RCC 7860 (cell line): ENCODE measurements at regions not wholly inside any gene's neighbourhood (a gene's known extent, or its start where the extent isn't known, plus 50 kb on each side); places are given as distances from the start of the nearest gene placed in this dataset.

Source experiments
- DNase-seq: peaks from one replicate; pipeline ENCODE4 v3.0.0-alpha.2; 2015; ENCODE audit warnings: low spot score
- FAIRE-seq: peaks from 2 replicates; lab custom pipeline; 2012; peaks lifted over from hg19 to GRCh38; lab: Jason Lieb, UNC

DNA sequence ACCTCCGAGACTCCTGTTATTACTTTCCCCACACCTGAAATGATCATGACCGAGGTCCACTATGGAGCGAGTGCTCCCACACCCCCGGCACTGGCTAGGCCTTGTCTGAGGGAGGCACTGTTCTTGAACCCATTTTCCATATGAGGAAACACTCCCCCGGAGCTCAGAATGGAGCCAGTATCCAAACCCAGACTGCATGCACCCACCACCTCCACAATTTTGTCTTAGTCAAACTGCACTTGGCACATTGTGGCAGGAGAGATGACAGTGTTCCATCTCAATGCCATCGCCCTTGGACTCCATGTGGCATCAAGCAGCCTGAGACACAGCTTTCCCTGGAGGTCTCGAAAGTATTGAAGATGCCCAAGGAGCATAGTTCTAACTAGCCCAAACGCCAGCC is 154.1 kb downstream of the NUP210 start:
- no peak for FAIRE-seq

DNA sequence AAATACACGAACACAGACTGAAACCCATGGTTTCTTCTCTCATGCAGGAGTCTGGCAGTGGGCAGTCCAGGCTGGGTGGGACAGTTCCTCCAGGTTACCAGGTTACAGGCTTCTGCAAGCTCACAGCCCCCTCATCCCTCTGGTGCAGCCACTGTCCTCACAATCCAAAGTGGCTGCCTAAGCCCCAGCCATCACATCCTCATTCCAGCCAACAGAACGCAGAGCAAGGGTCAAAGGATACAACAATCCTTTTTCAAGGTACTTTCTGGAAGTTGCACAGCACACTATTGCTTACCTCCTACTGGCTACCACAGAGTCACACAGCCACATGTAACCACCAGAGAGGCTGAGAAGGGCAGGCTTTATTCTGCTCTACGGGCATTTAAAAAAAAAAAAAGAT is 154.6 kb downstream of the NUP210 start:
- DNase-seq (no peak), FAIRE-seq (no peak)

More for the DNA sequence above, 154.1 kb downstream of the NUP210 start:
- DNase-seq: no peak

DNA sequence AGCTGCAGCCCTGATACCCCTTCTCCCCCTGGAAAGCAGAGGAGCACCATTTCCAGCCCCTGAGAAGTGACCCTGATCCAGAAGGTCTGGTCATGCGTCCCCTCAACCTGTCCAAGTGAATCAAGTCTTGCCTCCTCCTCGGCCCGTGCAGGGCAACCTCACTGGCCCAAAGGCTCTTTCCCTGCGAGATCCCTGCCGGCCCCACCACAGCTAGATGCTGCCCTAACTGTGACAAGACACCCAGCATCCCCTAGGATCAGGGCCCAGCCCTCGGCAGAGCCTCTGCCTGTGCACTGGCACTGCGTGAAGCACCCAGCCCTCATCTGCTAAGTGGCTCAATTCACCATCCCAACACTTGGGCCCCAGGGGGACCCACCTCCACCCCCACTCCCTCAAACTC is 155.1 kb downstream of the NUP210 start:
- no peak for DNase-seq
- no peak for FAIRE-seq

DNA sequence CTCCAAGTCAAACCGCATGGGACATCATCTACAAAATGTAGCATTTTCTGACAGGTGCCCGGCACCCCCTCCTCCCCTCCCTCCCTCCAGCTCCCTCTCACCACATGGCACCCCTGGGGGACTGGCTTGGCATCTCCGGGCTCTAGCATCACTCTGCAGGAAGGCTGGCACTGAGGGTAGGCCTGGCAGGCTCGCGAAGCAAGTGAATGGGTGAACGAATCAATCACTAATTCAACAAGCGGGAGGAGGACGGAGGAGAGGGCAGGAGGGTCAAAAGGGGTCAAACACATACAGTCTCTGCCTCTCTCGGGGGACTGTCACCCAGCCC is 155.7 kb downstream of the NUP210 start:
- no peak for FAIRE-seq
- DNase-seq: no peak

DNA sequence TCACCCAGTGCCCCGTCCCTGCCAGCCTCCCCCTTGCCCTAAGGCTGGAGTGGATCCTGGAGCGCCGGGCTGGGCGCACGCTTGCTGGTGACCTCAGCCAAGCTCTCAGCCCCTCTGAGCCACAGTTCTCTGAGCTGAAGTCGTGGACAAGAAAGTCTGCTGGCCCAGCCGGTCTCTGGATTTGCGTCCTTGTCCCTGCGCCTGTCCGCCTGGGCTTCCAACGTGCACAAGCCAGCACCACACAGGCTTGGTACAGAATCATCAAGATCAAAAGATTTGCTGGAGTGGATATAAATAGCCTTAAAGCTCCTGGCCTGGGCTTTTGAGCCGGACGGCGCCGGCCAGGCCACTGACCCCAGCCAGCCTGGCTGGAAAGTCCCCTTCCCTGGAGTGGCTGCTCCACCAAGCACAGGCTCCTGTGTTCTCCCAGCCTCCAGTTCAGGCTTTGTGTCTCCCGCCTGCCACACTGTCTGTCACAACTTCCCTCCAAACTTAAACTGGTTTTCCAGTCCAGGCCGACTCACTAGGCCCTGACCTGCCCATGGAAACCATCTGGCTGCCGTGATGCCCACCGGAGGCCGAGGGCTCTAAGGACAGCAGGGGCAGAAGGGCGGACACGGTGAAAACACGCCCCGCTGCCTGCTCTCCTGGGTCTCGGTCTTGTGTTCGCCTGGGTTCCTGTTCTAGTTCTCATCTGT is 156.2 kb downstream of the NUP210 start:
- FAIRE-seq (no peak), DNase-seq (peak; percentile 7)

DNA sequence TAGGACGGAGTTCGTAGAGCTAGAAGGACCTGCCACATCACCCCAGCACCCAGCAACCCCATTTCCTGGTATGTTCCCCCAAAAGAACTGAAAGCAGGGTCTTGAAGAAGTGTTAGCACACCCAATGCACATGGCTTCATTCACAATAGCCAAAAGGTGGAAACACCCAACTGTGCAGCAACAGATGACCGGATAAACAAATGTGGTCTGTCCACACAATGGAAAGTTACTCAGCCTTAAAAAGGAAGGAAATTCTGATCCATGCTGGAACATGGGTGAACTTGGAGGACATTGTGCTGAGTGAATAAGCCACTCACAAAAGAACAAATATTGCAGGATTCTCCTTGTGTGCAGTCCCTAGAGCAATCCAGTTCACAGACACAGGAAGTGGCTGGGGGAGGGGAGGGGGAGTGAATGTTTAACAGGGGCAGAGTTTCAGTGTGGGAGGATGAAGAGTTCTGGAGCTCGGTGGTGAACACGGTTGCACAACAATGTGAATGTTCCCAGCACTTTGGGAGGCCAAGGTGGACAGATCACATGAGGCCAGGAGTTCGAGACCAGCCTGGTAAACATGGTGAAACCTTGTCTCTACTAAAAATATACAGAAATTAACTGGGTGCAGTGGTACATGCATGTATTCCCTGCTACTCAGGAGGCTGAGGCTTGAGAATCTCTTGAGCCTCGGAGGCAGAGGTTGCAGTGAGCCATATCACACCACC is 157.5 kb downstream of the NUP210 start:
- FAIRE-seq: no peak

DNA sequence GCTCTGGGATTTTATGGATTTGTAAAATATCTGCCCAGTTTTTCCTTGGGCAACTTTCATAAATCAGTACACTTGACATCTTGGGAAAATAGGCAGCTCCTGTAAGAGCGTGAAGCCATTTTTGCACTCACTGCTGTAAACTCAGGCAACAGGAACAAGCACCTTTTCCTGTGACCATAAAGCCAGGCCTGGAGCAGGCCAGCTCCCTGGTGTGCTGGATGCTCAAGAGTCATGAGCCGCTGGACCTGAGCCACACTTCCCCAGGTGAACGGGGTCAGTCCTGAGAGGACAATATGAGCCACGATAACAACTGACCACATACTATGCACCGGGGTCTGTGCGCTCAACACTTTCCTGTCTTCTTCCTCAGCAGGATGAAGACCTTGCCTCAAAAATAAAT is 158.2 kb downstream of the NUP210 start:
- FAIRE-seq (no peak), DNase-seq (no peak)

More for the DNA sequence above, 157.5 kb downstream of the NUP210 start:
- DNase-seq: peak; percentile 52

DNA sequence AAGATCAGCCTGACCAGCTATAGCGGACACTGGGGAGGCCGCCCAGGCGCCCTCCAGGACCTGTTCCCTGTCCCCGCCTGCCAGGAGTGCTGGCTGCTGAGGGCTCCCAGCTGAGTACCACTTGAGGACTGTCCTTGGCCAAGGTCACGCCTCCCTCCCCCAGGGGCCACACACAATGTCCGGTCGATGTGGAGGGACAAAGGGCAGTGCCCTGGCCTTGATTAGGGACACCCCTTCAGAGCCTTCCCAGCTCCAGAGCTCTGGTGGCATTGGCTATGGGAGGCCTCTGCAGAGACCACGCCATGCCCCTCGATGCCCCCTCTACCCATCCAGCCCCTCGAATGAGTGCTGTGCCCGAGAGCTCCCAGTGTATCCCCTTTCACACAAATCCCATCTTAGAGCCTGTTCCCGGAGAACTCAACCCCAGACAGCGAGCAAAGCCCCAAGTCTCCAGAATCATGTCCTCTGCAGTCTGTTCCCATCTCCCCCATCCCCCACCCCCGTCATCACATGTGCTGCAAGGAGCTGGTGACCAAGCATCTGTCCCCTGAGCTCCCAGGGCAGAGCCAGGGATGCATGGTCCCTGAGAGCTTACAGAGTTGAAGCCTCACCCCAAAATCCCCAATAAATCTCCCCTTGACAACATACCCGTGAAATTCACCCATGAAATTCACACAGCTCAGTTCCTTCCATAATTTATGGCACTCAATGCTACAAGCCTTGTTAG is 158.9 kb downstream of the NUP210 start:
- no peak for DNase-seq
- FAIRE-seq: no peak

DNA sequence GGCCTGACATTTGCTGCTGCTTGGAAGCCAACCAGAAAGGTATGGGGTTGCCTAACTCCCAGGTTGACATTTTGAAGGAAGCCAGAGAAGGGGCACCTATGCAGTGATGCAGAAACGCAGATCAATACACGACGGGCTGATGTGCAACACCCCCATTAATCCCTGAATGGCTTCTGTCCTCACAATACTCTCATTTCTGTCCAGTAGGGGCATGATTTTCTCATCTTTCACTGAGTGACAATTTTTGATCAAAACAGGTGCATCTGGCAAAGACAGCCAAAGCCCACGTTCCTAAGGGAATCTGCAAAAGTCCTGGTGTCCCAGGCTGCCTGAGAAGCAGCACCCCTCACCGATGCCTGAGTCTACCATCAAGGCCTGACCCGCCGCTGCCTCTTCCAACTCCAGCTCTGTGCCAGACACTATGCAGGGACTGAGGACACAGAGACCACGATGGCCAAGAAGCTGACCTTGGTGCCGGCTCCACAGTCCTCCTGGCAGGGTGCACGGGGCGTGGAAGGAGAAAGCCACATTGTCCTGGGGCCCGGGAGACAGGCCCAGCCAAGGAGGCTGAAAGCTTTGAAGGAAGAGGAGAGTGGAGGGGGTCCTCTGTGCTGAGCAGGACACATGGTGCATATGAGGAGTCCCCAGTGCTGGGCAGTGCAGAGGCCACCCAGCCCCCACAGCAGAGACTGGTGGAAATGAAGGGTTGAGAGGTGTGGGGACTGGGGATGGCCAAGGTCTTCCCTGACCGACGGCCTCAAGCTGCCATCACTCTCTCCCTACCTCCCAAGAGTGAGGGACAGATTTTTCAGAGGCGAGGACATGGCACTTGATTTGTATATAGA is 159.6 kb downstream of the NUP210 start:
- DNase-seq (no peak), FAIRE-seq (no peak)

DNA sequence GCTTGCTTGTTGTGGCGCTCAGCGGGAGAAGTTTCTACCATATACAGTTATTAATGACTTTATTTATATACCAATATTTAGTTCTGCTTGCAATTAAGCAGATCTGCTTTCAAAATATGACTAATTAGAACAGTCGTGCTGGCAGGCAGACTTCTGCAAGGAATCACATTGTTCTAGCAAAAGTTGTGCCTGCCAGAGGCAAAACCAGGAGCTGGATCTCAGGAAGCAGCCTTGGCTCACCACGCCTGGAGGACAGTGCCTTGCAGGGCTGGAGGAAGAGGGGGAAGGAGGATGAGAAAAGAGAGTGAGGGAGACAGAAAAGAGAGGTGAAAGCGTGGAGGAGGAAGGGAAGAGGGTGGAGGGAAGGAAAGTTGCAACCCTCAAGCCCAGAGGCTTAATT is 160.3 kb downstream of the NUP210 start:
- no peak for DNase-seq
- FAIRE-seq: no peak

DNA sequence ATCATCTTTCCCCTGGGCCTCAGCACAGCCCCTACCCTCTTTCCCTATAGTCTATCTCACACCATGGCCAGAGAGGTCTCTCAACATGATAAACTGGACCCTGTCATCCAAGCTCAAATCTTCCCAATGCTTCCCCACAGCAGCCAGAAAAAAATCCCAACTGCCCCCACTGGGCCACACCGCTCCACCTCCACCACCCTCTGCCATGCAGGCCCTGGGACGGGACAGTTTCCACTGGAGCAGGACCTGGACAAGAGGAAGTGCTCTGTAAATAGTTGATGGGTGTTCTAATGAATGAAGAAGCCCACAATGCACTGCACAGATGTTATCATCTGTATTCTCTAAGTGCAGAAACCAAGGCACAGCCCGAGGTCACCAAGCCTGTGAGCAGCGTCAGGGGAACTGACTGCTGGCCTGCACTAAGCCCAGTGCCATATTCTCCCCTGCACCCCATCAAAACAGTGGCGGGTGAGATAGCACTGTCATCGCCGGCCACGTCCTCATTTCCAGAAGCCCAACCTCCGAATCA is 161.1 kb downstream of the NUP210 start:
- FAIRE-seq (no peak), DNase-seq (no peak)

DNA sequence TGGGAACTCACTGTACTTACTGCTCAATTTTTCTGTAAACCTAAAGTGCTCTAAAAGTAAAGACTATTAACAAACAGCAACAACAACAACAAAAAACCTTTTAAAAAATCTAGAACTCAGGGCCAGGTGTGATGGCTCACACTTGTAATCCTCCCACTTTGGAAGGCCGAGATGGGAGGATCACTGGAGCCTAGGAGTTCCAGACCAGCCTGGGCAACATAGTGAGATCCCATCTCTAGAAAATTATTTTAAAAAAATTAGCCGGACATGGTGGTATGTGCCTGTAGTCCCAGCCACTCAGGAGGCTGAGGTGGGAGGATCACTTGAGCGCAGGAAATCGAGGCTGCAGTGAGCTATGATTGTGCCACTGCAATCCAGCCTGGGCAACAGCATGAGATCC is 161.8 kb downstream of the NUP210 start:
- DNase-seq (no peak), FAIRE-seq (no peak)

DNA sequence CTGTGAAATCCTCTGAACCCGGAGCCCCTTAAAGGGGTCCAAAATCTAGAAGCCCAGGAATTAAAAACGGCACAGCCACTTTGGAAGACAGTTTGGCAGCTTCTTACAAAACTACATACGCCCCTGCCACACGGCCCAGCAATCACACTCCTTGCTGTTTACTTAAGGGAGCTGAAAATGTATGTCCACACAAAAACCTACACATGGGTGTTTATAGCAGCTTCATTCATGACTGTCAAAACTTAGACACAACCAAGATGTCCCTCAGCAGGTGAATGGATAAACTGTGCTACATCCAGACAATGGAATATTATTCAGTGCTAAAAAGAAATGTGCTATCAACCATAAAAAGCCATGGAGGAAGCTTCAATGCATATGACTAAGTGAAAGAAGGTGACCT is 162.5 kb downstream of the NUP210 start:
- no peak for FAIRE-seq
- DNase-seq: no peak

DNA sequence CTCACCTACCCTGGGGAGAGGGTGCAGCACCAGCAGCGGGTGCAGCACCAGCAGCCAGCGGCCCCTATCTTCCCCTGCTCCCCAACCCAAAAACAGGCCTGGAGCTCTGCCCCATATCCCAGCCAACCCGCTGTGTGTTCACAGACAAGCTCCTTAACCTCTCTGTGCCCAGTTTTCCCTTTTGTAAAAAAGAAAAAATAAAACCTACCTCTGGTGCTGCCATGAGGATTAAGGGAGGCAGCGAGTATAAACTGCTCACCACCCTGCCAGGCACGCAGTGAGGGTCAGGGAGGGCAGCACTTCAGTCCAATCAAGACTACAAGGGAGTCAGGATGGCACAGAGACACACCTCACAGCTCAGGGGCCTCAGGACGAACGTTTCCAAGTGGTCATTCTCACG is 163.3 kb downstream of the NUP210 start:
- DNase-seq (no peak), FAIRE-seq (no peak)

DNA sequence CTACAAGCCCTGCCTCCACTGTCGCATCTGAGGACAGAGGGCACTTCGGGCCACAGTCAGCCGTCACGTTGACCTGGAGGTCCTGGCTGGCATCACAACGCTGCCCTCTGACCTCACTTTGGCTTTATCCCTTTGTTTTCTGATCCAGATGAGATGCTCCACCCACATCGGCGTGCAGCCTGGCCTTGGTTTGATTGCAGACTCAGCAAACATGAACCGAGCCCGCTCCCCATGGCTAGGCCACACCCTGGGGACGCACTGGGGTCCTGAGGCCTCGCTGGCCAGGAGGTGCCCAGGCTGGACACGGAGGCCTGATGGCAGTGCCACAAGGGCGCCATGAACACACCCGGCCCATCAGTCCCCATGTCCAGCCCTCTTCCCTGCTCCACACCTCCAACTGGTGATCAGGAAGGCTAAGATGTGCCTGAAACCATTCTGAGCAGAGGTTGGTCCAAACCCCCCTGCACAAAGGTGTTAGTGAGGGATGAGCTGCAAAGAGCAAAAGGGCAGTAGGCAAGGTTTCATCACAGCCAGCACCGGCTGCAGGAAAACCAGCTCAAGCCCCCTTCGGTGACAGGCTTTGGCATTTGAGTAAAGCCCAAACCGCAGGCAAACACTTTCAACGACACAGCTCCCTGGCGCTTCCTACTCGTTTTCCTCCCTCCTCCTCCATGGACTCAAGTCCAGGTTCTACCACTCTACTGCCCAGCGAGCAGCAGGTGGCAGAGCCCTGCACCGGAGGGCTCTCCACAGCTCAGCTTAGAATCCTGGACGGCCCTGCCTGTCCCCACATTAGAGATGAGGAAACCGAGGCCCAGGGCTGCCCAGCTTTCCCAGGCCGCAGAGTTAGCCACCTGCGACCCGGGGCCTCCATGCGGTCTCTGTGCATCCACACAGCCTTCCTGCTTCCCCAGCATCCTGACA is 165.8 kb downstream of the NUP210 start:
- DNase-seq (no peak), FAIRE-seq (no peak)

DNA sequence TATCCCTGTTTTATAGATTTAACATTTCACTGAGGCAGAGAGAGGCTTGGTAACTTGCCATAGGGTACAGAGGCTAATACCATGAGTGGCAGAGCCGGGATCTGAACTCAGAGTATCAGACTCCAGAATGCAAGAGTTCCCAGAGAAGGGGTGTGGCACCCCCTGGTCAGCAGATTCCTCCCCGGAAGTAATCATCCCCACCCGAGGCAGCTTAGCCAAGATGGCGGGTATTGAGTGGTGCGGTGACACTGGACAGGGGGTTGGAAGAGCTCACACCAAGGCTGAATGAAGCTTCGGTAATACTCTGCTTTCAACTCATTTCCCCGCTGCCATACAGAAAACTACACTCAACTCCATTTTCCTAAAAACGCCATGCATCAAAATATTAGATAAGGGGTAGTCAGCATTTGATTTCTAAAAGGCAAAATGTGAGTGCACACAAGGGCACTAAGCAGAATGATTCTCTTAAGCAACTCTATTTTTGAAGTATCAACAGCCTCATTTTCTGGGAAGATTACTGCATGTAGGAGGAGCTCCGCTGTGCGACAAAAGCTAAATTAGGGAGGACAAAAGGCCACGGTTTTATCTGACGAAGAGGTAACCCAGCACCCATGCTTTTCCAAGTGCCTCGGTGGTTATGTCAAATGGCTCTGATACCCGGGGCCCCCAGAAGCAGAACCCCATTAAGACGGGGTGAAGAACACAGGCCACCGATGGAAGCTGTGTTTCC is 166.7 kb downstream of the NUP210 start:
- no peak for DNase-seq
- no peak for FAIRE-seq

DNA sequence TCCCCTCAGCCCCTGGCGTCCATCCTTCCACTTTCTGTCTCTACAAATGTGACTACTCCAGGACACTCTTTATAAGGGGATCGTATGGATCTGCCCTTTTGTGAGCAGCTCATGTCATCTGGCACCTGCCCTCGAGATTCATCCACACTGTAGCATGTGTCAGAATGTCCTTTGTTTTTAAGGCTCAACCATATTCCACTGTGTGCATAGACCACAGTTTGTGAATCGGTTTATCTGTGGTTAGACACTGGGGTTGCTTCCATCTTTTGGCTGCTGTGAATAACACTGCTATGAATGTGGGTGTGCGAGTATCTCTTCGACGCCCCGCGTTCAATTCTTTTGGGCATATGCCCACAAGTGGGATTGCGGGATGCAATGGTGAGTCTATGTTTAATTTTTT is 167.9 kb downstream of the NUP210 start:
- FAIRE-seq: no peak
- DNase-seq: no peak

DNA sequence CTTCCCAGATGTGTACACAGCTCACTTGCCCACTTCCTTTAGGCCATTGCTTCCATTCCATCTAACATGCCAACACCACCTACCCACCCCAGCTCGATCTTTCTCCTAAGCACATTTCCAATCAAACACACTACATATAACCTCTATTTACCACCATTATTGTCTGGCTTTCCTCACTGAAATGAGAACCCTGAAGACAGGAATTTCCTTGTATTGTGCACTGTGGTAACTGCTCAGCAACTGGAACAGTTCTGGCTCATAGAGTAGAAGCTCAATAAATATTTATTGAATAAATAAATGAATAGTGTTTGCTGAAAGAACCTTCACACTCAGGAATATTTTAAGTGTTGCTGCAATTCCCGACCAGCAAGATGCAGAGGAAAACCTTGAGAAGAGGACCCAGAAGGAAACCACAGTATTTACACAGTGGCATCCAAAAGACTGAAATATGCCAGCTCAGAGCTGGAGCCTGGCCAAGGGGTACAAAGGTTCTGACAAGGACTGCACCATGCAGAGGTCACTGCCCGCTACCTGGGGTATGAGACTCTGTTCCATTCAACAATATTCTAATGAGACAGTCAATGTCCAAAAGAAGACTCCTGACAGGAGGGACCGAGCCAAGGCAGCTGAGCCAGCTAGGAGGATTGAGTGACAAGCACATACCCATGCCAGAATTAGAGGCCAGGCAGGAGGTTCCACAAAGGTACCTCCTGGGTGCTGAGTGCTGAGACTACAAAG is 168.8 kb downstream of the NUP210 start:
- DNase-seq (no peak), FAIRE-seq (no peak)
